Kidney (tissue), 13 donors: ENCODE measurements at regions not wholly inside any gene's neighbourhood (a gene's known extent, or its start where the extent isn't known, plus 50 kb on each side); places are given as distances from the start of the nearest gene placed in this dataset.
A peak's percentile ranks its signal among the peaks of the same experiment; 100 is the strongest.
"Not testable (repeated sequence)": the region's sequence is repeated elsewhere in the genome, so short reads cannot be mapped to it uniquely, and the experiment has no call there.

ENCODE experiments used
- DNase-seq, 5 donors: peaks; one replicate each; pipeline ENCODE4 v3.0.0-alpha.2; 2013 to 2020
- FAIRE-seq: peaks from 2 replicates; lab custom pipeline; 2012; peaks lifted over from hg19 to GRCh38; lab: Jason Lieb, UNC
- H3K27ac ChIP-seq, 2 donors: one replicate each; pipeline ENCODE4 v1.7.0; 2013; ENCODE audit warnings: low read depth in 2 of 2, low read length in 2 of 2, inconsistent platforms in 1 of 2
- H3K27me3 ChIP-seq: one replicate; pipeline ENCODE4 v1.7.1; 2013; ENCODE audit warnings: low read length, inconsistent platforms; ENCODE audit not compliant: control insufficient read depth, insufficient read depth
- H3K36me3 ChIP-seq, 3 donors: one replicate each; pipeline versions ENCODE4 v1.7.0 to v1.7.1; 2013; ENCODE audit warnings: low read length in 3 of 3, control low read depth in 1 of 3, inconsistent platforms in 1 of 3; ENCODE audit not compliant: insufficient read depth in 3 of 3, control insufficient read depth in 2 of 3
- H3K4me1 ChIP-seq, 3 donors: one replicate each; pipeline versions ENCODE4 v1.7.0 to v1.7.1; 2013; ENCODE audit warnings: low read length in 3 of 3, inconsistent platforms in 1 of 3, low read depth in 1 of 3; ENCODE audit not compliant: control insufficient read depth in 2 of 3, insufficient read depth in 2 of 3
- H3K4me3 ChIP-seq, 3 donors: one replicate each; pipeline versions ENCODE4 v1.7.0 to v1.8.1; 2013; ENCODE audit warnings: low read length in 3 of 3, control low read depth in 1 of 3, inconsistent platforms in 1 of 3
- H3K9ac ChIP-seq, 3 donors: one replicate each; pipeline versions ENCODE4 v1.7.0 to v1.7.1; 2013; ENCODE audit warnings: low read length in 3 of 3, control low read depth in 1 of 3, inconsistent platforms in 1 of 3
- H3K9me3 ChIP-seq, 3 donors: one replicate each; pipeline versions ENCODE4 v1.7.0 to v1.7.1; 2013; ENCODE audit warnings: low read length in 3 of 3, control low read depth in 1 of 3, inconsistent platforms in 1 of 3; ENCODE audit not compliant: control insufficient read depth in 2 of 3, insufficient read depth in 1 of 3
- intact Hi-C: fragments of 100-400 bp; cut with DNase I; formaldehyde crosslinking; loops from one replicate; pipeline ENCODE4 v1.11.1; 2022
- TF ChIP-seq, protein P1 (sequence below): IDR thresholded peaks from 3 replicates; pipeline ENCODE4 v1.5.1; 2012; ENCODE audit warnings: mild to moderate bottlenecking, moderate library complexity, borderline replicate concordance; ENCODE audit not compliant: insufficient read depth; ENCODE audit errors: extremely low read depth
- donor health status: control.
- donor health status: control.
- donor health status: control.
- donor health status: control.
- donor health status: control.
- donor health status: DM: yes; HTN: yes; CAD: no.
- donor health status: Normal renal cell carcinoma (clear cell type).

- Histone ChIP-seq H3K9ac (no peak overlapping the region), H3K4me3 (no peak overlapping the region), H3K4me1 (peaks cover 3 to 10% (median 7%) of the 10 kb centered on the region in 3 donors), H3K27me3 (no peaks in the 10 kb centered on the region), H3K36me3 (no peaks in the 10 kb centered on the region), H3K9me3 (no peaks in the 10 kb centered on the region), H3K27ac (no peak overlapping the region)
- intact Hi-C loops: no loop called here
- FAIRE-seq (no peak), DNase-seq (no peak)
- TF ChIP-seq, protein P1, sequence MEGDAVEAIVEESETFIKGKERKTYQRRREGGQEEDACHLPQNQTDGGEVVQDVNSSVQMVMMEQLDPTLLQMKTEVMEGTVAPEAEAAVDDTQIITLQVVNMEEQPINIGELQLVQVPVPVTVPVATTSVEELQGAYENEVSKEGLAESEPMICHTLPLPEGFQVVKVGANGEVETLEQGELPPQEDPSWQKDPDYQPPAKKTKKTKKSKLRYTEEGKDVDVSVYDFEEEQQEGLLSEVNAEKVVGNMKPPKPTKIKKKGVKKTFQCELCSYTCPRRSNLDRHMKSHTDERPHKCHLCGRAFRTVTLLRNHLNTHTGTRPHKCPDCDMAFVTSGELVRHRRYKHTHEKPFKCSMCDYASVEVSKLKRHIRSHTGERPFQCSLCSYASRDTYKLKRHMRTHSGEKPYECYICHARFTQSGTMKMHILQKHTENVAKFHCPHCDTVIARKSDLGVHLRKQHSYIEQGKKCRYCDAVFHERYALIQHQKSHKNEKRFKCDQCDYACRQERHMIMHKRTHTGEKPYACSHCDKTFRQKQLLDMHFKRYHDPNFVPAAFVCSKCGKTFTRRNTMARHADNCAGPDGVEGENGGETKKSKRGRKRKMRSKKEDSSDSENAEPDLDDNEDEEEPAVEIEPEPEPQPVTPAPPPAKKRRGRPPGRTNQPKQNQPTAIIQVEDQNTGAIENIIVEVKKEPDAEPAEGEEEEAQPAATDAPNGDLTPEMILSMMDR: no peak
Observed at GRCh38 chr4:23969635-23970145, 79.8 kb upstream of the PPARGC1A start.

DNA sequence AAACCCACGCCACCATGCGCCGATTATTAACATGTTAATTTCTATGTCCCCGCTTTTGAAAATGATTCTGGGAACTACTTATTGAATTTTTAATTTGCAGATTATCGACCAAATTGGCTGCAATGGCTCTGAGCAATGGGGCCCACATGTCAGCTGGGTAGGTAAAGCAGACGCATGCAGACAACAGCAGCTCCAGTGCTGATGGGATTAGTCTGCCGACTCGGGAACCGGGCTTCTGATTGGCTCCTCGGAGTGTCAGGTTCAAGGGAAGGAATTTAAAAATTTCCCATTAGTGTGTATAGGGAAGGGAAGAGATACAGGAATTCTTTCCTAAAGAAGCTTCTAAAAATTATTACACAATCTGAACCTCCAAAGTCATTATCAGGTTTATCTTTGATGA is 77.4 kb upstream of the PPARGC1A start:
- Histone ChIP-seq H3K27ac (no peak overlapping the region), H3K9ac (no peak overlapping the region), H3K4me1 (peaks cover 3 to 10% (median 7%) of the 10 kb centered on the region in 3 donors), H3K36me3 (no peaks in the 10 kb centered on the region), H3K27me3 (no peaks in the 10 kb centered on the region), H3K9me3 (no peaks in the 10 kb centered on the region), H3K4me3 (no peak overlapping the region)
- TF ChIP-seq, protein P1: no peak
- FAIRE-seq: no peak
- intact Hi-C loops: no loop called here
- no peak for DNase-seq

DNA sequence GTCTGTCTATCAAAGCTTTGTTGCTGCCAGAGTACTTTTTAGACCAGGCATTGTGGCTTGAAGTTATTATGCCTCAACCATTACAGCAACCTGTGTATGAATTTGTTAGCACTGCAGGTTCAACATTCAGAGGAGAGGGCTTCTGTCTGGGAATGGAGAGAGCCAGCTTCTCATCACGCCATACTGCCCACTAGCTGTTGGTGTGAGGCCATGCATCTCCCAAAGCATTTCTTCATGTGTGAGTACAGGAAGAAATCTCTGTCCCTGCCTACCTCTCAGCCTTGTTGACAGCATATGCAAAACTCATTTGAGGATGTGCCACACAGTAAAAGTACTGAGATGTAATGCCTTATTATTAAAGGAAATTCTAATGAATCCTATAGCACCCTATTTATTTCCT is 76.9 kb upstream of the PPARGC1A start:
- Histone ChIP-seq H3K9ac (no peak overlapping the region), H3K4me1 (peaks cover 3 to 10% (median 7%) of the 10 kb centered on the region in 3 donors), H3K27me3 (no peaks in the 10 kb centered on the region), H3K36me3 (no peaks in the 10 kb centered on the region), H3K27ac (no peak overlapping the region), H3K4me3 (no peak overlapping the region), H3K9me3 (no peaks in the 10 kb centered on the region)
- intact Hi-C loops: no loop called here
- TF ChIP-seq, protein P1: peak; percentile 37
- no peak for FAIRE-seq
- peak in 1 of 5 donors; percentile 20 for DNase-seq

DNA sequence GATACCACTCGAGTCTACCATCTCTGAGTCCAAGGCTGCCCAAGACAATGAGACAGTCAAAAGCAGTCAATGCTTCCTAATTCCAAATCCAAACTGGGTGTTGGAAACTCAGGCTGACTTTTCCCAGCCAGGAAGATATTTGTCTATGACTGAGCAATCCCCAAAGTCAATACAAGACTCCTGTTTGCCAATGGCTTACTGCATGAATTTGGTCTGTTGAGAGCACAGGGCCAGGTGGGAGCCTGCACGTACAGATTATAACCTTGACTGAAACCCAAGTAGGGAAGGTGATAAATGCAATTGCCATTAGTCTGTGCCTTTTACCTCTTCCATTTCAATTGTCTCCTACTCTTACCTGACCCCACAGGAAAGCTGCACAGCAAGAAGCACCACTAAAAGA is 72.6 kb upstream of the PPARGC1A start:
- FAIRE-seq: no peak
- Histone ChIP-seq H3K4me1 (no peaks in the 10 kb centered on the region), H3K4me3 (no peak overlapping the region), H3K36me3 (no peaks in the 10 kb centered on the region), H3K27me3 (no peaks in the 10 kb centered on the region), H3K9ac (no peak overlapping the region), H3K9me3 (peaks cover 0 to 2% (median 0%) of the 10 kb centered on the region in 3 donors), H3K27ac (no peak overlapping the region)
- DNase-seq: no peak
- TF ChIP-seq, protein P1: no peak
- intact Hi-C loops: no loop called here

GRCh38 chr4:23961395-23961794 is 71.5 kb upstream of the PPARGC1A start:
- H3K4me3 ChIP-seq, H3K4me1 ChIP-seq, intact Hi-C loops, H3K27ac ChIP-seq, H3K9me3 ChIP-seq, DNase-seq, H3K36me3 ChIP-seq, H3K9ac ChIP-seq, FAIRE-seq, H3K27me3 ChIP-seq: not testable (repeated sequence)
